IPS-11a (cell line): ENCODE measurements at regions not wholly inside any gene's neighbourhood (a gene's known extent, or its start where the extent isn't known, plus 50 kb on each side); places are given as distances from the start of the nearest gene placed in this dataset.

ENCODE experiments used
- H3K4me3 ChIP-seq: one replicate; pipeline ENCODE4 v1.5.1; 2013; ENCODE audit warnings: low read depth, low read length, control low read depth

GRCh38 chr14:22390824-22391461 is 198.1 kb downstream of the DAD1 start:
- no peak overlapping the region for H3K4me3 ChIP-seq

- no peak overlapping the region for H3K4me3 ChIP-seq
Observed at GRCh38 chr14:22390195-22390594, 198.8 kb downstream of the DAD1 start.

GRCh38 chr14:22388669-22389595 is 200.1 kb downstream of the DAD1 start:
- H3K4me3 ChIP-seq = no peak overlapping the region

GRCh38 chr14:22387776-22388241 is 201.2 kb downstream of the DAD1 start:
- H3K4me3 ChIP-seq = no peak overlapping the region

GRCh38 chr14:22386924-22387775 is 201.9 kb downstream of the DAD1 start:
- H3K4me3 ChIP-seq = no peak overlapping the region

GRCh38 chr14:22384974-22385526 is 204.0 kb downstream of the DAD1 start:
- no peak overlapping the region for H3K4me3 ChIP-seq

- H3K4me3 ChIP-seq = no peak overlapping the region
Observed at GRCh38 chr14:22384167-22384549, 204.9 kb downstream of the DAD1 start.

- no peak overlapping the region for H3K4me3 ChIP-seq
Observed at GRCh38 chr14:22383515-22384166, 205.4 kb downstream of the DAD1 start.

GRCh38 chr14:22382955-22383354 is 206.1 kb downstream of the DAD1 start:
- no peak overlapping the region for H3K4me3 ChIP-seq

GRCh38 chr14:22382395-22382794 is 206.6 kb downstream of the DAD1 start:
- no peak overlapping the region for H3K4me3 ChIP-seq

- no peak overlapping the region for H3K4me3 ChIP-seq
Observed at GRCh38 chr14:22381766-22382165, 207.3 kb downstream of the DAD1 start.

- no peak overlapping the region for H3K4me3 ChIP-seq
Observed at GRCh38 chr14:22381408-22381760, 207.6 kb downstream of the DAD1 start.

- H3K4me3 ChIP-seq = no peak overlapping the region
Observed at GRCh38 chr14:22380571-22381407, 208.2 kb downstream of the DAD1 start.

- no peak overlapping the region for H3K4me3 ChIP-seq
Observed at GRCh38 chr14:22379727-22380126, 209.3 kb downstream of the DAD1 start.

- H3K4me3 ChIP-seq = no peak overlapping the region
Observed at GRCh38 chr14:22378181-22378580, 210.8 kb downstream of the DAD1 start.

- H3K4me3 ChIP-seq = no peak overlapping the region
Observed at GRCh38 chr14:22375321-22375930, 213.6 kb downstream of the DAD1 start.

- no peak overlapping the region for H3K4me3 ChIP-seq
Observed at GRCh38 chr14:22370084-22370847, 218.8 kb downstream of the DAD1 start.

- no peak overlapping the region for H3K4me3 ChIP-seq
Observed at GRCh38 chr14:22358726-22359125, 230.3 kb downstream of the DAD1 start.
